Endodermal cell (in vitro differentiated cells): ENCODE measurements at regions not wholly inside any gene's neighbourhood (a gene's known extent, or its start where the extent isn't known, plus 50 kb on each side); places are given as distances from the start of the nearest gene placed in this dataset.

ENCODE experiments used
- DNase-seq: peaks from one replicate; pipeline ENCODE4 v3.0.0-alpha.2; 2017
- H3K27ac ChIP-seq: 2 replicates; pipeline ENCODE4 v1.5.1; 2013; ENCODE audit warnings: mild to moderate bottlenecking, low read depth, low read length, moderate library complexity
- H3K27me3 ChIP-seq: 2 replicates; pipeline ENCODE4 v1.6.1; 2013; ENCODE audit warnings: mild to moderate bottlenecking, low read length, moderate library complexity; ENCODE audit not compliant: insufficient read depth, control insufficient read depth, poor library complexity, severe bottlenecking
- H3K36me3 ChIP-seq: 2 replicates; pipeline ENCODE4 v1.7.0; 2013; ENCODE audit warnings: mild to moderate bottlenecking, low read length, moderate library complexity; ENCODE audit not compliant: control insufficient read depth, insufficient read depth
- H3K4me1 ChIP-seq: one replicate; pipeline ENCODE4 v1.7.0; 2013; ENCODE audit warnings: low read length; ENCODE audit not compliant: control insufficient read depth, insufficient read depth
- H3K4me3 ChIP-seq: 2 replicates; pipeline ENCODE4 v1.5.1; 2013; ENCODE audit warnings: mild to moderate bottlenecking, low read length, moderate library complexity
- H3K9ac ChIP-seq: 2 replicates; pipeline ENCODE4 v1.6.1; 2013; ENCODE audit warnings: mild to moderate bottlenecking, low read length, moderate library complexity; ENCODE audit not compliant: poor library complexity, severe bottlenecking; ENCODE audit errors: extremely low read depth
- H3K9me3 ChIP-seq: 2 replicates; pipeline ENCODE4 v1.6.1; 2013; ENCODE audit warnings: mild to moderate bottlenecking, low read length, moderate library complexity; ENCODE audit not compliant: control insufficient read depth
- H3K27ac Mint-ChIP-seq: 2 replicates; pipeline ENCODE4 v1.8.0; 2020; ENCODE audit warnings: mixed read lengths
- H3K27me3 Mint-ChIP-seq: 2 replicates; pipeline ENCODE4 v1.8.0; 2021; ENCODE audit warnings: mild to moderate bottlenecking, mixed read lengths; ENCODE audit not compliant: insufficient read depth
- H3K36me3 Mint-ChIP-seq: 2 replicates; pipeline ENCODE4 v1.8.0; 2020; ENCODE audit warnings: low read depth, mixed read lengths
- H3K4me1 Mint-ChIP-seq: 2 replicates; pipeline ENCODE4 v1.8.0; 2020; ENCODE audit warnings: mixed read lengths
- H3K4me3 Mint-ChIP-seq: 2 replicates; pipeline ENCODE4 v1.8.0; 2020; ENCODE audit warnings: mild to moderate bottlenecking, moderate library complexity, mixed read lengths
- H3K9me3 Mint-ChIP-seq: 2 replicates; pipeline ENCODE4 v1.8.0; 2020; ENCODE audit warnings: mild to moderate bottlenecking, mixed read lengths
- CTCF ChIP-seq: fragments of 200-600 bp; sonication (generic); conservative IDR thresholded peaks from 2 replicates; pipeline ENCODE4 v1.5.0; 2021; ENCODE audit warnings: antibody characterized with exemption, mild to moderate bottlenecking
- WGBS, 2 experiments: methylation state at CpG; one replicate each; pipeline versions ENCODE4 v1.1.5 to v1.1.7; 2013; ENCODE audit warnings: missing lambda C conversion rate in 2 of 2, mixed read lengths in 1 of 2; ENCODE audit not compliant: insufficient coverage in 1 of 2, insufficient read length in 1 of 2; 5-methylcytosine and 5-hydroxymethylcytosine counted together

GRCh38 chr10:47056247-47056510 lies 145.0 kb downstream of the PTPN20 start:
- Mint-ChIP-seq H3K4me1 (no peaks in the 10 kb centered on the region), H3K4me3 (no peak overlapping the region), H3K27ac (peak overlapping the region; percentile 14), H3K36me3 (no peaks in the 10 kb centered on the region), H3K9me3 (no peaks in the 10 kb centered on the region), H3K27me3 (peaks cover 15% of the 10 kb centered on the region)
- H3K27ac ChIP-seq = no peak overlapping the region
- no peaks in the 10 kb centered on the region for H3K4me1 ChIP-seq
- TF ChIP-seq CTCF = no peak
- no peak overlapping the region for H3K4me3 ChIP-seq
- no peaks in the 10 kb centered on the region for H3K36me3 ChIP-seq
- H3K9ac ChIP-seq = no peak overlapping the region
- 96% methylated on average over 1 of the region's 1 CpG; no CpG with 5 or more reads in 1 of the 2 experiments for WGBS, 2 experiments
- no peaks in the 10 kb centered on the region for H3K9me3 ChIP-seq
- peak; percentile 33 for DNase-seq
- peaks cover 6% of the 10 kb centered on the region for H3K27me3 ChIP-seq

- Mint-ChIP-seq H3K36me3 (no peaks in the 10 kb centered on the region), H3K27me3 (peaks cover 16% of the 10 kb centered on the region), H3K4me3 (no peak overlapping the region), H3K9me3 (no peaks in the 10 kb centered on the region), H3K4me1 (no peaks in the 10 kb centered on the region), H3K27ac (no peak overlapping the region)
- DNase-seq = peak; percentile 22
- Histone ChIP-seq H3K36me3 (no peaks in the 10 kb centered on the region), H3K9ac (no peak overlapping the region), H3K27me3 (peaks cover 9% of the 10 kb centered on the region), H3K4me1 (no peaks in the 10 kb centered on the region), H3K4me3 (no peak overlapping the region), H3K27ac (no peak overlapping the region), H3K9me3 (no peaks in the 10 kb centered on the region)
- 88 to 95% methylated on average over 3 to 6 of the region's 6 CpGs for WGBS, 2 experiments
- TF ChIP-seq CTCF = no peak
Observed at GRCh38 chr10:47057471-47057870, 146.2 kb downstream of the PTPN20 start.

GRCh38 chr10:47058032-47058702 lies 146.9 kb downstream of the PTPN20 start:
- H3K36me3 ChIP-seq = no peaks in the 10 kb centered on the region
- H3K4me3 Mint-ChIP-seq = no peak overlapping the region
- H3K36me3 Mint-ChIP-seq = no peaks in the 10 kb centered on the region
- H3K27me3 ChIP-seq = peaks cover 9% of the 10 kb centered on the region
- 87 to 99% methylated on average over 9 of the region's 9 CpGs for WGBS, 2 experiments
- peak; percentile 11 for DNase-seq
- H3K9me3 ChIP-seq = no peaks in the 10 kb centered on the region
- no peaks in the 10 kb centered on the region for H3K9me3 Mint-ChIP-seq
- peaks cover 16% of the 10 kb centered on the region for H3K27me3 Mint-ChIP-seq
- H3K4me1 ChIP-seq = no peaks in the 10 kb centered on the region
- no peak overlapping the region for H3K27ac ChIP-seq
- H3K27ac Mint-ChIP-seq = no peak overlapping the region
- H3K4me1 Mint-ChIP-seq = no peaks in the 10 kb centered on the region
- no peak for TF ChIP-seq CTCF
- no peak overlapping the region for H3K9ac ChIP-seq
- no peak overlapping the region for H3K4me3 ChIP-seq
